ENCODE measurements at regions not wholly inside any gene's neighbourhood (a gene's known extent, or its start where the extent isn't known, plus 50 kb on each side); places are given as distances from the start of the nearest gene placed in this dataset.

DNA sequence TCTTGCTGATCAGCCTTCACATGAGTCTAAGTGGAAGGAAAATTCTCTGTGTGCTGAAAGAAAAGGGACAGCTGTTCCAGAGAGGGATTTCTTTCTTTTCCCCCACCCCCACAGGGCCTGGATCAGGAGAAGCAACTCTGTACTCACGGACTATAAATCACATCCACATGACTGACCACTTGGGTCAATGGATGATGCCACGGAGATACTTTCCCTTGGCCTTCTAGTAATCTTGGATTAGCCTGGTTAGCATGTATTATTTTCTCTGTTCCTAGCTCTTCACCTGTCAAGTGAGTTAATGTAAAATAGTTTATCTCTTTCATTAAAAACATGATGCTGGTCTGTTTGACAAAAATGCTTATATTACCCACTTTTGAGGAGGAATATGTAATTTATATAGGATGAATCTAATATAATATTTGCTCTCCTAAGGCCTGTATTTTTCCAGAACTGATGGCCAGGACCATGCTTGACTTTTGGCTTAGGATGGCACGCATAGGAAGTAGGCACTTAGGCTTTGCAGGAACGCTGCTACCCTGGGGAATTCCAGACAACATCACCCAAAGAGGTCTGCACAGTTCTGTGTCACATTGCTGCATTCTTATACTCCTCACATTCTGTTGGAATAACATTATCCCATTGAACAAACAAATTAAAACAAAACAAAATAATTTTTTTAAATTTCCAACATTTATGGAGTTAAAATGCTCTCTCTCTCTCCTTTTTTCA lies 892.1 kb downstream of the TLE1 start:
- TF ChIP-seq, protein P1, sequence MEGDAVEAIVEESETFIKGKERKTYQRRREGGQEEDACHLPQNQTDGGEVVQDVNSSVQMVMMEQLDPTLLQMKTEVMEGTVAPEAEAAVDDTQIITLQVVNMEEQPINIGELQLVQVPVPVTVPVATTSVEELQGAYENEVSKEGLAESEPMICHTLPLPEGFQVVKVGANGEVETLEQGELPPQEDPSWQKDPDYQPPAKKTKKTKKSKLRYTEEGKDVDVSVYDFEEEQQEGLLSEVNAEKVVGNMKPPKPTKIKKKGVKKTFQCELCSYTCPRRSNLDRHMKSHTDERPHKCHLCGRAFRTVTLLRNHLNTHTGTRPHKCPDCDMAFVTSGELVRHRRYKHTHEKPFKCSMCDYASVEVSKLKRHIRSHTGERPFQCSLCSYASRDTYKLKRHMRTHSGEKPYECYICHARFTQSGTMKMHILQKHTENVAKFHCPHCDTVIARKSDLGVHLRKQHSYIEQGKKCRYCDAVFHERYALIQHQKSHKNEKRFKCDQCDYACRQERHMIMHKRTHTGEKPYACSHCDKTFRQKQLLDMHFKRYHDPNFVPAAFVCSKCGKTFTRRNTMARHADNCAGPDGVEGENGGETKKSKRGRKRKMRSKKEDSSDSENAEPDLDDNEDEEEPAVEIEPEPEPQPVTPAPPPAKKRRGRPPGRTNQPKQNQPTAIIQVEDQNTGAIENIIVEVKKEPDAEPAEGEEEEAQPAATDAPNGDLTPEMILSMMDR (IDR thresholded peaks at IDR 0.05), result no peak
- no peak for TF ChIP-seq POLR2A (IDR thresholded peaks at IDR 0.05)

Measured in sigmoid colon (tissue), 3 donors.